ENCODE measurements at regions not wholly inside any gene's neighbourhood (a gene's known extent, or its start where the extent isn't known, plus 50 kb on each side); places are given as distances from the start of the nearest gene placed in this dataset.

GRCh38 chr4:10201381-10202223, 85.0 kb upstream of the WDR1 start:
- H3K4me3 ChIP-seq (ENCODE audit: low read depth, low read length), result no peak overlapping the region
- no peak for DNase-seq (ENCODE audit: extremely low spot score)
- WGBS, result 77% methylated on average over 4 of the region's 4 CpGs

DNA sequence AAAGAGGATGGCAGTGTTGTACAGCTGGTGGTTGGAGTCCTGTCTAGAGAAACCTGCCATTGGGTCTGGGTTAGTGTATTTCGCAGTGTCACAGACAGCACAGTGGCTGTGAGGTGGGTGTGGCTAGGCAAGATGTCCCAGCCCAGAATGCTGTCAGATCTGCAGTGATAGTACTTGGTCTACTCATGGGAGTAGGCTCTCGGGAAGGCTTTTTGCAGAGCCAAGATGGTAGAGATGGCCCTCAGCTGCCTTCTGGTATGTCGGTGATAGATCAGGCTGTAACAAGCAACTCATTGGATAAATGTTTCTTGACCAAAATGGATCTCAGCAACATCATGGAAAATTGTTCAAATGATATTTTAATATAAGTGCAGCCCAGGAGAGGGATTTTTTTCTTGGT, 84.3 kb upstream of the WDR1 start:
- WGBS, result 60% methylated on average over 3 of the region's 3 CpGs
- Histone ChIP-seq H3K36me3 (ENCODE audit: insufficient read depth) (no peaks in the 10 kb centered on the region), H3K4me1 (ENCODE audit: insufficient read depth) (no peaks in the 10 kb centered on the region), H3K27ac (ENCODE audit: low read depth) (no peak overlapping the region), H3K4me3 (ENCODE audit: low read depth, low read length) (no peak overlapping the region)
- DNase-seq (ENCODE audit: extremely low spot score), result no peak

More at GRCh38 chr4:10201381-10202223, 85.0 kb upstream of the WDR1 start:
- Histone ChIP-seq H3K36me3 (ENCODE audit: insufficient read depth) (no peaks in the 10 kb centered on the region), H3K4me1 (ENCODE audit: insufficient read depth) (no peaks in the 10 kb centered on the region), H3K27ac (ENCODE audit: low read depth) (no peak overlapping the region)

DNA sequence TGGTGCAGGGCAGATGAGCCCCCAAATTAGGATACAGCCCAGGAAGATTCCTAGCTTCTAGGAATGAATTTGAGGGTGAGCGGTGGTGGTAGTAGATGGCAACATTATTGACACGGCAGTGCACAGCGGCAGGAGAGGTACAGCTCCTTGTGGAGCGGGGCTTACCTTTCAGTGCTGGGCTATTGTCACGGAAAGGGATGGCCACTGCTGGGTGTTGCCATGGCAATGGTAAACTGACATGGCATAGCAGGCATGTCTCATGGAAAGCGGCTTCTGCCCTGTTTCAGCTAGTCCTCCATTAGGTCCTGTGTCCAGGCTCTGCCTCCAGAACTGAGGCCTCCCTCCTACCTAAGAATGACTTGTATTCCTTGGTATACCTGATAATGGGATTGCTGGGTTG, 81.8 kb upstream of the WDR1 start:
- Histone ChIP-seq H3K4me3 (ENCODE audit: low read depth, low read length) (no peak overlapping the region), H3K27ac (ENCODE audit: low read depth) (no peak overlapping the region), H3K4me1 (ENCODE audit: insufficient read depth) (no peaks in the 10 kb centered on the region), H3K36me3 (ENCODE audit: insufficient read depth) (no peaks in the 10 kb centered on the region)
- no peak for DNase-seq (ENCODE audit: extremely low spot score)
- 91% methylated on average over 6 of the region's 6 CpGs for WGBS

GRCh38 chr4:10197952-10198351, 81.4 kb upstream of the WDR1 start:
- WGBS, result 93% methylated on average over 7 of the region's 7 CpGs
- no peak overlapping the region for H3K4me3 ChIP-seq (ENCODE audit: low read depth, low read length)
- no peak for DNase-seq (ENCODE audit: extremely low spot score)
- H3K36me3 ChIP-seq (ENCODE audit: insufficient read depth), result no peaks in the 10 kb centered on the region
- no peaks in the 10 kb centered on the region for H3K4me1 ChIP-seq (ENCODE audit: insufficient read depth)
- H3K27ac ChIP-seq (ENCODE audit: low read depth), result no peak overlapping the region

GRCh38 chr4:10196191-10196590, 79.6 kb upstream of the WDR1 start:
- WGBS, result 95% methylated on average over 1 of the region's 1 CpG
- no peak for DNase-seq (ENCODE audit: extremely low spot score)
- Histone ChIP-seq H3K4me1 (ENCODE audit: insufficient read depth) (no peaks in the 10 kb centered on the region), H3K36me3 (ENCODE audit: insufficient read depth) (no peaks in the 10 kb centered on the region), H3K4me3 (ENCODE audit: low read depth, low read length) (no peak overlapping the region), H3K27ac (ENCODE audit: low read depth) (no peak overlapping the region)

DNA sequence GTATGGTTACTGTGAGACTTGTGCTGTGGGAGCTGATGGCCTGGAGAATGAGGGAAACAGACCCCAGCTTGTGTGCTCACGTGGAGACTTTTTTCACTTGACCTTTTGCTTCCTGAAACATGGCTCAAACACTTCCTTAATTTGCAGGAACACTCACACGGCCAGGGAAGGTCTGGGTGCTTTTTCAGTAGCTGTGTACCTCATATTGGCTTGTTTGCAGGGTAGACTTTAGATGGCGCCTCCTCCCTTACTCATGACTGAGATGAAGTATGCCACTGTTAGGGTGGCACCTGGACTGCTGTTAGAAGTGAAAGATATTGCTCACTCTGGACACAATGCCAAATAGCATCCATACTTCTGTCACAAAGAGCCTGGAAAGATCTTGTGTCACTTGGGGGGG, 75.7 kb upstream of the WDR1 start:
- H3K36me3 ChIP-seq (ENCODE audit: insufficient read depth), result no peaks in the 10 kb centered on the region
- no peak overlapping the region for H3K4me3 ChIP-seq (ENCODE audit: low read depth, low read length)
- H3K4me1 ChIP-seq (ENCODE audit: insufficient read depth), result no peaks in the 10 kb centered on the region
- H3K27ac ChIP-seq (ENCODE audit: low read depth), result no peak overlapping the region
- 54% methylated on average over 3 of the region's 3 CpGs for WGBS
- no peak for DNase-seq (ENCODE audit: extremely low spot score)

DNA sequence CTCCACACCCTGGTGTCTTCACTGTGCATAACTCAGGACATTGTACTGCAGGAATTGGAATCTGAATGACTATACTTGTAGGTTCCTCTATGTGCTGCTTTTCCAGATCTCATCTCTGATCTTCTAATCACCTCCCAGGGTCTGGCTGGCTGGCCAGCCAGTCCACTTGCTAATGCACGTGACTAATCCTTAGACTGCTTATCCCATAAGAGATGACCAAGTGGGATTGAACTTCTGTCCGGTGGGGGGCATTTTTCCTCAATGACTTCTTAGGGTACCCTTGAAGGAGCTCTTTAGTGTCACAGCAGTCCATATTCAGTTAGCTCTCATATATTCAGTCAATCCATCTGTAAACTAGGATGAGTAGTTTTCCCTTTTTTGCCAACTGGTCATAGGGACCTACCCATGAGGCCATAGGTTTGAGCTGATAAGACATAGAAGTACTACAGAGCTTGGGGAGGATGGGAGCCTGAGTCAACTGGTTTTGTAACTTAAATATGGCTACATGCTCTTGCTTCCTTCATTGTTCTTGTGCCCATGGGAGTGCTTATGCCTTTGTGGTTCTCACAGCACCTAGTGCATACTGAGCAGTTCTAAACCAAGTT, 71.9 kb upstream of the WDR1 start:
- WGBS, result 84% methylated on average over 2 of the region's 2 CpGs
- Histone ChIP-seq H3K4me1 (ENCODE audit: insufficient read depth) (no peaks in the 10 kb centered on the region), H3K36me3 (ENCODE audit: insufficient read depth) (no peaks in the 10 kb centered on the region), H3K27ac (ENCODE audit: low read depth) (no peak overlapping the region), H3K4me3 (ENCODE audit: low read depth, low read length) (no peak overlapping the region)
- no peak for DNase-seq (ENCODE audit: extremely low spot score)

- DNase-seq (ENCODE audit: extremely low spot score), result no peak
- Histone ChIP-seq H3K4me1 (ENCODE audit: insufficient read depth) (no peaks in the 10 kb centered on the region), H3K36me3 (ENCODE audit: insufficient read depth) (no peaks in the 10 kb centered on the region), H3K27ac (ENCODE audit: low read depth) (no peak overlapping the region), H3K4me3 (ENCODE audit: low read depth, low read length) (no peak overlapping the region)
- 35% methylated on average over 3 of the region's 3 CpGs for WGBS
Measured at GRCh38 chr4:10186228-10187214, 69.9 kb upstream of the WDR1 start.

GRCh38 chr4:10185518-10186227, 69.1 kb upstream of the WDR1 start:
- no peak overlapping the region for H3K4me3 ChIP-seq (ENCODE audit: low read depth, low read length)
- H3K27ac ChIP-seq (ENCODE audit: low read depth), result no peak overlapping the region
- DNase-seq (ENCODE audit: extremely low spot score), result no peak
- WGBS, result 88% methylated on average over 5 of the region's 5 CpGs
- no peaks in the 10 kb centered on the region for H3K36me3 ChIP-seq (ENCODE audit: insufficient read depth)
- no peaks in the 10 kb centered on the region for H3K4me1 ChIP-seq (ENCODE audit: insufficient read depth)

DNA sequence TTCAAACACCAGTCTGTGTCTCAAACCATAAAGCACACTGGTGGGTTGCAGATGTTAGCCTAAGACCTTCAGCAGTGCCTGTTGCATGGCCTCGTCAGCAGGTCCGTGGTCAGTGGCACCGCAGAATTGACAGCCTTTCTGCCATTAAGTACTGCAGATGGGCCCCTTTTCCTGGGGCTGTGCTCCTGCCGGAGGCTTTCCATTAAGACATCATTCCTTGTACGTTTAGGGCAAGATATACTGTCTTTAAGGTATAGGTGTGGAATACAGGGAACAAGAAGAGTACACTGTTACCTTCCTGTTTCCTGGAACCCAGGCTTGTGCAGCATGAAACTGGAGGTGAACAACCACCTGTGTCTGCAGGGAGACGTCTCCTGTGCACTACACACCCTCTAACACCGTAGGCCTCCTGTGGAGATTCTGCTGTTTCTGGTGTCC, 67.9 kb upstream of the WDR1 start:
- Histone ChIP-seq H3K4me1 (ENCODE audit: insufficient read depth) (no peaks in the 10 kb centered on the region), H3K27ac (ENCODE audit: low read depth) (no peak overlapping the region), H3K36me3 (ENCODE audit: insufficient read depth) (no peaks in the 10 kb centered on the region), H3K4me3 (ENCODE audit: low read depth, low read length) (no peak overlapping the region)
- DNase-seq (ENCODE audit: extremely low spot score), result no peak
- 83% methylated on average over 7 of the region's 7 CpGs for WGBS

DNA sequence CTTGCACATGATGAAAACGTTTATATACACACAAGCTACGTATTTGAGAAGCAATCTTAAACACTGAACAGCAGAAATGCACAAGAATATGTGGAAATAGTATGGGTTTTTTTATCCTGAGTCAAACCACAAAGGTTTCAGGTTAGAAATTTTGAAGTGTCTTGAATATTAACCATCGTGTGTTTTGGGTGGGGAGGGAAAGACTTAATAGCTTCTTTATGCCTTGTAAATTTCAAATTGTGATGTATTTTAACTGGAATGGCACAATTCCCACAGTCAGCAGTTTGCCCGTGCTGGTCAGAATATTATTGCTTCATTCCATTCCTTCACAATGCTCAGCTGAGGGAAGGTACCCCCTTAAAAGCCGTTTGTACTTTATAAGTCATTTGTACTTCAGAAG, 67.4 kb upstream of the WDR1 start:
- H3K4me3 ChIP-seq (ENCODE audit: low read depth, low read length), result no peak overlapping the region

DNA sequence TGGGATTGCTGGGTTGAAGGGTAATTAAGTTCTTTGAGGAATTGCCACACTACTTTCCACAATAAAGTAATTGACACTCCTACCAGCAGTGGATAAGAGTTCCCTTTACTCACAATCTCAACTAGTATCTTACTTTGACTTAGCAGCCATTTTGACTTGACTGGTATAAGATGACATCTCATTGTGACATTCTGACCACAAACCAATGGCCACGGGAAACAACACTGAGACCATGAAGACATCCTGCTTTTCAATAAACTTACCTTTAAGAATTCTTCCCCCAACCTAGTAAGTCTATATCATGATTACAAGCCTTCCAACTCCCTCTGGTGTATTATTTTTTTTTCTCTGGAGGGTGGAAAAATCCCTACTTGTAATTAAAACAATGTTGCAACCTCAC, 66.9 kb upstream of the WDR1 start:
- H3K4me1 ChIP-seq (ENCODE audit: insufficient read depth), result no peaks in the 10 kb centered on the region
- H3K36me3 ChIP-seq (ENCODE audit: insufficient read depth), result no peaks in the 10 kb centered on the region
- no peak overlapping the region for H3K4me3 ChIP-seq (ENCODE audit: low read depth, low read length)
- no peak overlapping the region for H3K27ac ChIP-seq (ENCODE audit: low read depth)
- WGBS, result 83% methylated on average over 1 of the region's 1 CpG
- DNase-seq (ENCODE audit: extremely low spot score), result no peak

More for the DNA sequence above, 67.4 kb upstream of the WDR1 start:
- DNase-seq (ENCODE audit: extremely low spot score), result no peak
- 38% methylated on average over 5 of the region's 5 CpGs for WGBS
- Histone ChIP-seq H3K27ac (ENCODE audit: low read depth) (no peak overlapping the region), H3K4me1 (ENCODE audit: insufficient read depth) (no peaks in the 10 kb centered on the region), H3K36me3 (ENCODE audit: insufficient read depth) (no peaks in the 10 kb centered on the region)

Measured in urinary bladder (tissue), 3 donors.